ENCODE measurements at regions not wholly inside any gene's neighbourhood (a gene's known extent, or its start where the extent isn't known, plus 50 kb on each side); places are given as distances from the start of the nearest gene placed in this dataset.

GRCh38 chr9:118295413-118295812, 591.2 kb downstream of the TLR4 start:
- no peak overlapping the region for H3K27ac ChIP-seq (replicated peaks)
- TF ChIP-seq SPI1 (IDR thresholded peaks at IDR 0.05; ENCODE audit: borderline replicate concordance, low read depth) (no peak), REST (IDR thresholded peaks at IDR 0.05; ENCODE audit: insufficient replicate concordance, low read depth) (no peak), CTCF (IDR thresholded peaks at IDR 0.05; ENCODE audit: insufficient read depth, low read length) (no peak), POLR2AphosphoS5 (IDR thresholded peaks at IDR 0.05; ENCODE audit: low read depth) (no peak), GABPA (IDR thresholded peaks at IDR 0.05; ENCODE audit: low read depth) (no peak)
- H3K4me3 ChIP-seq (replicated peaks; ENCODE audit: insufficient read depth, low read length): no peak overlapping the region
- H3K27me3 ChIP-seq (ENCODE audit: insufficient read depth, poor library complexity, severe bottlenecking): no peaks in the 10 kb centered on the region
- no peak for DNase-seq (ENCODE audit: low read depth in 1 of 2, low spot score in 1 of 2)

- Histone ChIP-seq H3K4me3 (replicated peaks; ENCODE audit: insufficient read depth, low read length) (no peak overlapping the region), H3K27me3 (ENCODE audit: insufficient read depth, poor library complexity, severe bottlenecking) (no peaks in the 10 kb centered on the region), H3K27ac (replicated peaks) (no peak overlapping the region)
- TF ChIP-seq SPI1 (IDR thresholded peaks at IDR 0.05; ENCODE audit: borderline replicate concordance, low read depth): no peak
- TF ChIP-seq GABPA (IDR thresholded peaks at IDR 0.05; ENCODE audit: low read depth): no peak
- no peak for TF ChIP-seq CTCF (IDR thresholded peaks at IDR 0.05; ENCODE audit: insufficient read depth, low read length)
- no peak for TF ChIP-seq REST (IDR thresholded peaks at IDR 0.05; ENCODE audit: insufficient replicate concordance, low read depth)
- TF ChIP-seq POLR2AphosphoS5 (IDR thresholded peaks at IDR 0.05; ENCODE audit: low read depth): no peak
- DNase-seq (ENCODE audit: low read depth in 1 of 2, low spot score in 1 of 2): no peak
Measured at GRCh38 chr9:118302721-118303120, 598.5 kb downstream of the TLR4 start.

GRCh38 chr9:118303216-118303615, 599.0 kb downstream of the TLR4 start:
- TF ChIP-seq GABPA (IDR thresholded peaks at IDR 0.05; ENCODE audit: low read depth) (no peak), SPI1 (IDR thresholded peaks at IDR 0.05; ENCODE audit: borderline replicate concordance, low read depth) (no peak), REST (IDR thresholded peaks at IDR 0.05; ENCODE audit: insufficient replicate concordance, low read depth) (no peak), CTCF (IDR thresholded peaks at IDR 0.05; ENCODE audit: insufficient read depth, low read length) (no peak), POLR2AphosphoS5 (IDR thresholded peaks at IDR 0.05; ENCODE audit: low read depth) (no peak)
- Histone ChIP-seq H3K27ac (replicated peaks) (no peak overlapping the region), H3K4me3 (replicated peaks; ENCODE audit: insufficient read depth, low read length) (no peak overlapping the region), H3K27me3 (ENCODE audit: insufficient read depth, poor library complexity, severe bottlenecking) (no peaks in the 10 kb centered on the region)
- no peak for DNase-seq (ENCODE audit: low read depth in 1 of 2, low spot score in 1 of 2)

Data from HL-60 (cell line).